Neural progenitor cell (in vitro differentiated cells): ENCODE measurements at regions not wholly inside any gene's neighbourhood (a gene's known extent, or its start where the extent isn't known, plus 50 kb on each side); places are given as distances from the start of the nearest gene placed in this dataset.

ENCODE experiments used
- DNase-seq: peaks from one replicate; pipeline ENCODE4 v3.0.0-alpha.2; 2016; ENCODE audit warnings: low spot score
- H2AFZ ChIP-seq: fragments of 200-600 bp; sonication (generic); replicated peaks from 2 replicates; pipeline ENCODE4 v1.6.1; 2016; ENCODE audit warnings: antibody characterized with exemption
- H3F3A ChIP-seq: fragments of 200-600 bp; sonication (generic); 2 replicates; pipeline ENCODE4 v1.6.1; 2016; ENCODE audit warnings: antibody characterized with exemption, low read depth
- H3K27ac ChIP-seq: fragments of 200-600 bp; sonication (generic); 2 replicates; pipeline ENCODE4 v1.5.1; 2016; ENCODE audit warnings: mild to moderate bottlenecking
- H3K27me3 ChIP-seq: fragments of 200-600 bp; sonication (generic); 2 replicates; pipeline ENCODE4 v1.6.1; 2016; ENCODE audit warnings: mild to moderate bottlenecking, moderate library complexity
- H3K36me3 ChIP-seq: fragments of 200-600 bp; sonication (generic); 2 replicates; pipeline ENCODE4 v1.5.1; 2016
- H3K4me1 ChIP-seq: fragments of 200-600 bp; sonication (generic); 2 replicates; pipeline ENCODE4 v1.6.1; 2016; ENCODE audit warnings: mixed run types
- H3K4me2 ChIP-seq: fragments of 200-600 bp; sonication (generic); 2 replicates; pipeline ENCODE4 v1.6.1; 2016
- H3K4me3 ChIP-seq: fragments of 200-600 bp; sonication (generic); 2 replicates; pipeline ENCODE4 v1.5.1; 2016
- H3K79me2 ChIP-seq: fragments of 200-600 bp; sonication (generic); 2 replicates; pipeline ENCODE4 v1.6.1; 2016; ENCODE audit warnings: low read depth
- H3K9ac ChIP-seq: fragments of 200-600 bp; sonication (generic); 2 replicates; pipeline ENCODE4 v1.6.1; 2016
- H3K9me3 ChIP-seq: fragments of 200-600 bp; sonication (generic); 2 replicates; pipeline ENCODE4 v1.5.1; 2016; ENCODE audit warnings: low read depth
- H4K20me1 ChIP-seq: fragments of 200-600 bp; sonication (generic); 2 replicates; pipeline ENCODE4 v1.6.1; 2016; ENCODE audit warnings: low read depth
- H3K27ac Mint-ChIP-seq: 3 replicates; pipeline ENCODE4 v1.8.0; 2021; ENCODE audit warnings: mixed read lengths
- H3K27me3 Mint-ChIP-seq: 2 replicates; pipeline ENCODE4 v1.8.0; 2022; ENCODE audit warnings: low read depth, mild to moderate bottlenecking, inconsistent platforms, moderate library complexity, mixed read lengths; ENCODE audit not compliant: insufficient read depth
- H3K36me3 Mint-ChIP-seq: 3 replicates; pipeline ENCODE4 v1.8.0; 2021; ENCODE audit warnings: mixed read lengths
- H3K4me1 Mint-ChIP-seq: 3 replicates; pipeline ENCODE4 v1.8.0; 2021; ENCODE audit warnings: mixed read lengths
- H3K4me3 Mint-ChIP-seq: 3 replicates; pipeline ENCODE4 v1.8.0; 2021; ENCODE audit warnings: mild to moderate bottlenecking, moderate library complexity, mixed read lengths
- H3K9me3 Mint-ChIP-seq: 3 replicates; pipeline ENCODE4 v1.8.0; 2020; ENCODE audit warnings: mixed read lengths
- EZH2 ChIP-seq: fragments of 200-600 bp; sonication (generic); IDR thresholded peaks from 2 replicates; pipeline ENCODE4 v1.6.1; 2017; ENCODE audit warnings: antibody characterized with exemption, mild to moderate bottlenecking, moderate library complexity
- EZH2phosphoT487 ChIP-seq: fragments of 200-600 bp; sonication (generic); IDR thresholded peaks from 2 replicates; pipeline ENCODE4 v1.6.1; 2017; ENCODE audit warnings: antibody characterized with exemption
- TF ChIP-seq, protein P1 (sequence below): fragments of 200-600 bp; sonication (generic); IDR thresholded peaks from 2 replicates; pipeline ENCODE4 v1.5.1; 2017; ENCODE audit warnings: antibody characterized with exemption, mild to moderate bottlenecking

DNA sequence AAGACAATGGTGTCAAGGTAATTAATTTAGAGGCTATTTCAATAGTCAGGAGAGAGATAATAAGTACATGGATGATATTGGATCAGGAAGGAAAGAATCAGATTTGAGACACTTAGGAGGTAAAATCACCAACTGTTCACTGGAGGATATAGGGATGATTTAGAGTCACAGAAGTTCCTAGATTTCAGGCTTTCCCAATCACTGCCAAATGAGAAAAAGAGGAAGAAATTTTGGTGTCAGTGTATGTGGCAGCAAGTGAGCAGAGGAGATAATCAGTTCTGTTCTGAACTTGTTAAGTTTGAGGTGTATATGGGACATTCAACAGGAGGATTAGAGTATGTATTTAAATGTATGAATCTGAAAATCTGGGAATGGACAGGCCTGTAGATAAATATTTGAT is 640.4 kb downstream of the NR4A2 start:
- Histone ChIP-seq H3K9me3 (no peaks in the 10 kb centered on the region), H3K4me3 (no peak overlapping the region), H3K36me3 (no peaks in the 10 kb centered on the region), H3K27me3 (no peaks in the 10 kb centered on the region), H3K4me1 (no peaks in the 10 kb centered on the region), H3K79me2 (no peaks in the 10 kb centered on the region), H3K27ac (no peak overlapping the region), H3K9ac (no peak overlapping the region), H3F3A (no peaks in the 10 kb centered on the region), H4K20me1 (no peaks in the 10 kb centered on the region), H3K4me2 (no peak overlapping the region), H2AFZ (no peak overlapping the region)
- no peak for DNase-seq
- Mint-ChIP-seq H3K4me3 (no peak overlapping the region), H3K4me1 (no peaks in the 10 kb centered on the region), H3K27me3 (no peaks in the 10 kb centered on the region), H3K9me3 (no peaks in the 10 kb centered on the region), H3K36me3 (no peaks in the 10 kb centered on the region), H3K27ac (no peak overlapping the region)
- no peak for TF ChIP-seq EZH2phosphoT487
- TF ChIP-seq EZH2: no peak
- TF ChIP-seq, protein P1, sequence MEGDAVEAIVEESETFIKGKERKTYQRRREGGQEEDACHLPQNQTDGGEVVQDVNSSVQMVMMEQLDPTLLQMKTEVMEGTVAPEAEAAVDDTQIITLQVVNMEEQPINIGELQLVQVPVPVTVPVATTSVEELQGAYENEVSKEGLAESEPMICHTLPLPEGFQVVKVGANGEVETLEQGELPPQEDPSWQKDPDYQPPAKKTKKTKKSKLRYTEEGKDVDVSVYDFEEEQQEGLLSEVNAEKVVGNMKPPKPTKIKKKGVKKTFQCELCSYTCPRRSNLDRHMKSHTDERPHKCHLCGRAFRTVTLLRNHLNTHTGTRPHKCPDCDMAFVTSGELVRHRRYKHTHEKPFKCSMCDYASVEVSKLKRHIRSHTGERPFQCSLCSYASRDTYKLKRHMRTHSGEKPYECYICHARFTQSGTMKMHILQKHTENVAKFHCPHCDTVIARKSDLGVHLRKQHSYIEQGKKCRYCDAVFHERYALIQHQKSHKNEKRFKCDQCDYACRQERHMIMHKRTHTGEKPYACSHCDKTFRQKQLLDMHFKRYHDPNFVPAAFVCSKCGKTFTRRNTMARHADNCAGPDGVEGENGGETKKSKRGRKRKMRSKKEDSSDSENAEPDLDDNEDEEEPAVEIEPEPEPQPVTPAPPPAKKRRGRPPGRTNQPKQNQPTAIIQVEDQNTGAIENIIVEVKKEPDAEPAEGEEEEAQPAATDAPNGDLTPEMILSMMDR: no peak

DNA sequence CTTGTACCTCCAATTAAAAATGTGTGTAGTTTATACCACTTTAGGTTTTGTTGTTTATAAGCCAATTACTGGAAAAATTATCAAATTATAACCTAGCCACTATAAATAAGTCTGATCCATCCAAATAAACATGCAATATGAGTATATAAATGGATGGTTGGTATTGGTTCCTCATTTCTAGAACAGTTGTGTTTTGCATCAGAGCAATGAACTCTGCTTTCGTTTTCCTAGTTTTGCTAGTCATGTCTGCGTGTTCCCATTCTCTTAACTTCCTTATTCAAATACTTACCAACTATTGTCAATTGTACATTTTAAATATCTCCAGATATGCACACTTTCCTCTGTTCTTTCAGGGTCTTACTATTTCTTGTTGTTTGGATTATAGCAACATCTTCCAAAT is 641.7 kb downstream of the NR4A2 start:
- no peak overlapping the region for H3K4me3 Mint-ChIP-seq
- DNase-seq: no peak

DNA sequence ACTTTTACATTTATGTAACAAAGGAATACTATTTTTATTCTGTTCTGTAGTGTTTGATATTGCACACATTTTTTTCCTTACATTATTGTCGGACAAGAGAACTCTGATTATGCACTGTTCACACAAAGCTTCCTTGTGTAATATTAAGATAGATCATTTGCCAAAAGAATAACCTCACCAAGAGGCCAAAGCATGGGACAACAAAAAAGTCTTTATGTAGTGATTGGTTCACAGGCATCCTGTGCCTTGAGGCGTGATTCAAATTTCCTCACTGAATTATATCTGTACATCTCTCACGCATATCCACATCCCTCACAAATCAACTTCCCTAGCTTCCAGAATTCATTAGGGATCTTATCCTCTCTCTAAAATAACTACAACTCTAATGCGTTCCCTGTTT is 642.7 kb downstream of the NR4A2 start:
- Mint-ChIP-seq H3K4me3 (no peak overlapping the region), H3K27ac (no peak overlapping the region), H3K27me3 (no peaks in the 10 kb centered on the region), H3K36me3 (no peaks in the 10 kb centered on the region), H3K4me1 (no peaks in the 10 kb centered on the region), H3K9me3 (no peaks in the 10 kb centered on the region)
- Histone ChIP-seq H4K20me1 (no peaks in the 10 kb centered on the region), H3K27me3 (no peaks in the 10 kb centered on the region), H3K9ac (no peak overlapping the region), H3F3A (no peaks in the 10 kb centered on the region), H2AFZ (no peak overlapping the region), H3K4me1 (no peaks in the 10 kb centered on the region), H3K36me3 (no peaks in the 10 kb centered on the region), H3K9me3 (no peaks in the 10 kb centered on the region), H3K27ac (no peak overlapping the region), H3K4me3 (no peak overlapping the region), H3K79me2 (no peaks in the 10 kb centered on the region), H3K4me2 (no peak overlapping the region)
- TF ChIP-seq, protein P1: no peak
- no peak for TF ChIP-seq EZH2phosphoT487
- no peak for TF ChIP-seq EZH2
- DNase-seq: no peak

More for the DNA sequence above, 641.7 kb downstream of the NR4A2 start:
- H3K36me3 Mint-ChIP-seq: no peaks in the 10 kb centered on the region
- no peaks in the 10 kb centered on the region for H3F3A ChIP-seq
- no peak overlapping the region for H3K9ac ChIP-seq
- no peak overlapping the region for H3K4me2 ChIP-seq
- H3K36me3 ChIP-seq: no peaks in the 10 kb centered on the region
- TF ChIP-seq, protein P1: no peak
- no peaks in the 10 kb centered on the region for H3K9me3 Mint-ChIP-seq
- no peak overlapping the region for H3K27ac ChIP-seq
- H3K4me1 ChIP-seq: no peaks in the 10 kb centered on the region
- H3K79me2 ChIP-seq: no peaks in the 10 kb centered on the region
- no peaks in the 10 kb centered on the region for H3K4me1 Mint-ChIP-seq
- H3K27ac Mint-ChIP-seq: no peak overlapping the region
- no peak overlapping the region for H2AFZ ChIP-seq
- no peaks in the 10 kb centered on the region for H3K27me3 ChIP-seq
- no peaks in the 10 kb centered on the region for H3K9me3 ChIP-seq
- no peaks in the 10 kb centered on the region for H3K27me3 Mint-ChIP-seq
- no peaks in the 10 kb centered on the region for H4K20me1 ChIP-seq
- H3K4me3 ChIP-seq: no peak overlapping the region

DNA sequence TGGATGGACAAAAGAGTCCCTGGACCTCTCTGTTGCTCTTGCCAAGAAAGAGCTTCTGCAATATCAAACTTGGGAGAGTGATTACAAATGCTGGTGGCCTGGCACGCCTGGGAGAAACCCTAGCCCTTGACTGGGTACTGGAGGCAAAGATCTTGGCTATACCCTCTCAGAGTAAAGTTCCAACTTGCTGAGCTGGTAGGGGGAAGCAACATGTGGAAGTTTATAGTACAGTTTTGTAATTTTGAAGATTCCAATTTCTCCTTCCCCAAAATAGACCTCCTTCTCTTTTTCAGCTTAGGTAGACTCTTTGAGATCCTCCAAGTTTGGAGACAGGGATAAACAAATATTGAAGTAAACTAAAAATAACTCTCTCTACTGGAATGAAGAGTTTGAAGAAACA is 645.3 kb downstream of the NR4A2 start:
- TF ChIP-seq EZH2 (no peak), EZH2phosphoT487 (no peak)
- TF ChIP-seq, protein P1: no peak
- no peak overlapping the region for H3K9ac ChIP-seq
- H2AFZ ChIP-seq: no peak overlapping the region
- no peaks in the 10 kb centered on the region for H3K36me3 Mint-ChIP-seq
- H3K4me1 Mint-ChIP-seq: no peaks in the 10 kb centered on the region
- H3K4me1 ChIP-seq: no peaks in the 10 kb centered on the region
- no peaks in the 10 kb centered on the region for H4K20me1 ChIP-seq
- H3K4me2 ChIP-seq: no peak overlapping the region
- H3K4me3 ChIP-seq: no peak overlapping the region
- no peaks in the 10 kb centered on the region for H3K36me3 ChIP-seq
- no peaks in the 10 kb centered on the region for H3K27me3 ChIP-seq
- H3K79me2 ChIP-seq: no peaks in the 10 kb centered on the region
- no peak for DNase-seq
- no peaks in the 10 kb centered on the region for H3F3A ChIP-seq
- H3K27ac Mint-ChIP-seq: no peak overlapping the region
- no peaks in the 10 kb centered on the region for H3K9me3 ChIP-seq
- H3K27me3 Mint-ChIP-seq: no peaks in the 10 kb centered on the region
- H3K9me3 Mint-ChIP-seq: no peaks in the 10 kb centered on the region
- H3K27ac ChIP-seq: no peak overlapping the region
- no peak overlapping the region for H3K4me3 Mint-ChIP-seq
